Thyroid gland (tissue), 4 donors: ENCODE measurements at regions not wholly inside any gene's neighbourhood (a gene's known extent, or its start where the extent isn't known, plus 50 kb on each side); places are given as distances from the start of the nearest gene placed in this dataset.

ENCODE experiments used
- POLR2A ChIP-seq, 2 donors: fragments of 450-650 bp; IDR thresholded peaks; one replicate each; pipeline ENCODE4 v1.6.1; 2017; ENCODE audit warnings: antibody characterized with exemption in 2 of 2, mild to moderate bottlenecking in 2 of 2, moderate library complexity in 1 of 2
- TF ChIP-seq, protein P1 (sequence below), 6 experiments: fragments of 200-600 bp in 3 of 6; fragments of 450-650 bp in 3 of 6; sonication (generic) in 3 of 6; IDR thresholded peaks; one replicate each; pipeline ENCODE4 v1.5.1; 2016 to 2019; ENCODE audit warnings: antibody characterized with exemption in 6 of 6, mild to moderate bottlenecking in 2 of 6, inconsistent platforms in 1 of 6, moderate library complexity in 1 of 6

DNA sequence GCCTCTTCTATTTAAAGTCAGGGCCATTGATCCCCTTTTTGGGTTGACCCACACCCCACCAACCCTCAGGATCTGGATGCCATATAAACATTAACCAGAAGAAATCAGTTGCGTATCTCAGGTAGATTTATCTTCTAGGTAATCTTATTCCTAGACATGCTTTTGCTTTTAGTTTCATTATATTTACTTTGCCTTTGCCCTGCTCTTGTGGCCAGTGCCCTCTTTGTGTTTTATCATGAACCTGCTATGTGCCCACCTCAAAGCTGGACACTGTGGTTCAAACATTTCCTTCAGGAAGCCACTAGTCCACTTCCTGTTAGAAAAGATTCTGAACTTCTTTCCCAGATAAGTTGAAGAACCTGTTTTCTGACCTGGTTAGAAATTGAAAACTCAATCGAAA is 117.4 kb upstream of the EDNRA start:
- TF ChIP-seq, protein P1, sequence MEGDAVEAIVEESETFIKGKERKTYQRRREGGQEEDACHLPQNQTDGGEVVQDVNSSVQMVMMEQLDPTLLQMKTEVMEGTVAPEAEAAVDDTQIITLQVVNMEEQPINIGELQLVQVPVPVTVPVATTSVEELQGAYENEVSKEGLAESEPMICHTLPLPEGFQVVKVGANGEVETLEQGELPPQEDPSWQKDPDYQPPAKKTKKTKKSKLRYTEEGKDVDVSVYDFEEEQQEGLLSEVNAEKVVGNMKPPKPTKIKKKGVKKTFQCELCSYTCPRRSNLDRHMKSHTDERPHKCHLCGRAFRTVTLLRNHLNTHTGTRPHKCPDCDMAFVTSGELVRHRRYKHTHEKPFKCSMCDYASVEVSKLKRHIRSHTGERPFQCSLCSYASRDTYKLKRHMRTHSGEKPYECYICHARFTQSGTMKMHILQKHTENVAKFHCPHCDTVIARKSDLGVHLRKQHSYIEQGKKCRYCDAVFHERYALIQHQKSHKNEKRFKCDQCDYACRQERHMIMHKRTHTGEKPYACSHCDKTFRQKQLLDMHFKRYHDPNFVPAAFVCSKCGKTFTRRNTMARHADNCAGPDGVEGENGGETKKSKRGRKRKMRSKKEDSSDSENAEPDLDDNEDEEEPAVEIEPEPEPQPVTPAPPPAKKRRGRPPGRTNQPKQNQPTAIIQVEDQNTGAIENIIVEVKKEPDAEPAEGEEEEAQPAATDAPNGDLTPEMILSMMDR (IDR thresholded peaks at IDR 0.05), result no peak
- no peak for TF ChIP-seq POLR2A (IDR thresholded peaks at IDR 0.05)
